Stimulated activated effector memory CD8-positive, alpha-beta T cell treated with anti-CD3 and anti-CD28 coated beads, Interleukin-12 subunit alpha, Interleukin-12 subunit beta, amount 100 ng/mL, for 72 hours (primary cell): ENCODE measurements at regions not wholly inside any gene's neighbourhood (a gene's known extent, or its start where the extent isn't known, plus 50 kb on each side); places are given as distances from the start of the nearest gene placed in this dataset.
A peak's percentile ranks its signal among the peaks of the same experiment; 100 is the strongest.
"Not testable (repeated sequence)": the region's sequence is repeated elsewhere in the genome, so short reads cannot be mapped to it uniquely, and the experiment has no call there.

ENCODE experiments used
- ATAC-seq: fragments of 150-1000 bp; cut with Tn5 transposase; 2 replicates; pipeline ENCODE4 v1.10.0; 2021
- DNase-seq, 2 donors: peaks; one replicate each; pipeline ENCODE4 v3.0.0; 2021 to 2022; ENCODE audit warnings: low spot score in 2 of 2
- H3K27ac Mint-ChIP-seq: one replicate; pipeline ENCODE4 v1.8.0; 2022; ENCODE audit warnings: mild to moderate bottlenecking, mixed read lengths
- H3K36me3 Mint-ChIP-seq: one replicate; pipeline ENCODE4 v1.8.0; 2022; ENCODE audit warnings: mild to moderate bottlenecking, mixed read lengths
- H3K4me1 Mint-ChIP-seq: one replicate; pipeline ENCODE4 v1.8.0; 2022; ENCODE audit warnings: mixed read lengths
- H3K4me3 Mint-ChIP-seq: one replicate; pipeline ENCODE4 v1.8.0; 2022; ENCODE audit warnings: mild to moderate bottlenecking, mixed read lengths
- H3K9me3 Mint-ChIP-seq: one replicate; pipeline ENCODE4 v1.8.0; 2022; ENCODE audit warnings: mixed read lengths

DNA sequence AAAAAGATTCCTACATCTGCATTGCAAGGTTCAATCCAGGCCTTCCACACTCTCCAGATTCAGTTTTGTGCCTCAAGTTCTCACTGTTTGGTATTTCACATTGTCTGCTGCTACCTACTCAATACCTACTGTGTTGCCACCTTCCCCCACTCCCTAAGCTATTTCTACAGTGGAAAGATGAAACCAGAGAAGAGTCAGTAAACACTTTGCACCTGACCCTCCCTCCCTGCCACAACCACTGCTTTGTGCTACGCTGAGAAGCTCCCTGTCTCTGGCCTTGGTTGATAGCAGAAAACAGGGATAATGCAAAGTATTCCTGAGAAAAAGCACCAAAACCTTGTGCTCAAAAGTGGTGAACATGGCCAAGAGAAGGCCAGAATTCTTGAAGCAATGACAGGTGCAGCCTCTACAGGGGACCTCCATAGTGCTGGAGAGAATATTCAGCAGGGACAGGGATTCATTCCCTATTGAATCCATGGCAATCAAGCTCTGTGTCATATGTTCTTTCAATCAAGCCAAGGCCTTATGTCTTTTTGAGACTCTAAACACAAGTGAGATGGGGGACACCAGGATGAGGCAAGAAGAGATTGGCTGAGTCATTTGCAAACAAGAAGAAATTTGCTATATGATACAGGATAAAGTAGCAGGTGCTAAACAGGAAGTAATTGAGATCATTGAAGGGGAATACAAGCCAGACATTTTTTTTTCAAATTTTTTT is 83.5 kb upstream of the LIPC start:
- ATAC-seq (peak; percentile 80), DNase-seq (no peak)
- no peak overlapping the region for H3K4me3 Mint-ChIP-seq
- H3K4me1 Mint-ChIP-seq = no peaks in the 10 kb centered on the region
- no peaks in the 10 kb centered on the region for H3K36me3 Mint-ChIP-seq
- no peak overlapping the region for H3K27ac Mint-ChIP-seq
- H3K9me3 Mint-ChIP-seq = no peaks in the 10 kb centered on the region

DNA sequence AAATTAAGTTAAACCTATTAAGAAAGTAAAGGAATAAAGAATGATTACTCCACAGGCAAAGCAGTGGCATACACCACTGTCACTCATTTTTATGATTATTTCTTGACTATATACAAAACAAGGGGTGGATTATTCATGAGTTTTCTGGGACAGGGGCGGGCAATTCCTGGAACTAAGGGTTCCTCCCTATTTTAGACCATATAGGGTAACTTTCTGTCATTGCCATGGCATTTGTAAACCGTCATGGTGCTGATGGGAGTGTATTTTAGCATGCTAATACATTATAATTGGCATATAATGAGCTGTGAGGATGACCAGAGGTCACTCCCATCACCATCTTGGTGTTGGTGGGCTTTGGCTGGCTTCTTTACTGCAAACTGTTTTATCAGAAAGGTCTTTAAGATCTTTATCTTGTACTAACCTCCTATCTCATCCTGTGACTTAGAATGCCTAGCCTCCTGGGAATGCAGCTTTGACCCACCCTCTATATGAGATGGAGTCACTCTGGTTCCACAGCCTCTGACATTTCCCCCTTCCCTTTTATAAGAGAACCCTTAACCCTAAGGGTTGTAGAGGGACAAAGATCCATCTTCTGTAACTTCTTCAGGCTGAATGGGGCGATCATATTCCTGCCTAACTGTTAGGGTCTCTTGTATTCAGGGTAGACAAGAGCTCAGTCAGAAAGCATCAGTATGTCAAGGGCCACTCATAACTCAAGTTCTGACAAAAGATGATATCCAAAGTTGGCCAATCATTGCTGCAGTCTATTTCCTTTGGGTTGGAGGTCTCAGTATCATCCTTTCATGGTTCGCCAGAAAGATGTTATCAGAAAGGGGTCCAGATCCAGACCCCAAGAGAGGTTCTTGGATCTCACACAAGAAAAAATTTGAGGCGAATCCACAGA is 79.5 kb upstream of the LIPC start:
- no peaks in the 10 kb centered on the region for H3K36me3 Mint-ChIP-seq
- peaks cover 2% of the 10 kb centered on the region for H3K4me1 Mint-ChIP-seq
- H3K4me3 Mint-ChIP-seq = no peak overlapping the region
- ATAC-seq (peak; percentile 64), DNase-seq (no peak)
- H3K9me3 Mint-ChIP-seq = no peaks in the 10 kb centered on the region
- H3K27ac Mint-ChIP-seq = no peak overlapping the region

DNA sequence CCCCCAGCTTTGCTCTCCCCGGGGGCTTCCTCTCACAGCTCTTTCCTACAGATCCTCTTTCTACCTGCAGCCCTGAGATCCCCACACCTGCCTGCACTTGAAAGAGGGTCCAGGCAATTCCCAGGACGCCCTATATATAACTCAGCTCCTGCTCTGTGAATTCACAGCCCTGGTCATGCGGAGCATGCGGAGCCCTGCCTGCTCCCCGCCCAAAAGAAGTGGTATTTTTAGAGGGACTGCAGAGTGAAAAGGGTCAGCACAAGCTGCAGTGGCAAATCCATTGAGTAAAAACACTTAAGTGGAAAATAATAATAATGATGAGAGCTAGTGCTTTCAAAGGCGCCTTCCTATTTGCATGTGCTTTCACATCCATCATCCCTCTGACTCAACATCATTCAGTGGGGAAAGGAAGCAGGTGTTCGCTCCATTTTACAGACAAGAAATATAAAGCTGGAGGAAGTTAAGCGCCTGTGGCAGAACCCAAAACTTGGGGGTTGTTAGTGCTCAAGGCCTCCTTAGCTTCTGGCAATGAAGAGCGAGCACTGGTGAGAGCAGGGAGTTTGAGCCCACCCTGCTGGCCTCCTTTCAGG is 76.3 kb upstream of the LIPC start:
- Mint-ChIP-seq H3K9me3 (no peaks in the 10 kb centered on the region), H3K4me1 (peaks cover 13% of the 10 kb centered on the region), H3K4me3 (no peak overlapping the region), H3K36me3 (no peaks in the 10 kb centered on the region), H3K27ac (peak overlapping the region; percentile 80)
- DNase-seq (no peak), ATAC-seq (no peak)

DNA sequence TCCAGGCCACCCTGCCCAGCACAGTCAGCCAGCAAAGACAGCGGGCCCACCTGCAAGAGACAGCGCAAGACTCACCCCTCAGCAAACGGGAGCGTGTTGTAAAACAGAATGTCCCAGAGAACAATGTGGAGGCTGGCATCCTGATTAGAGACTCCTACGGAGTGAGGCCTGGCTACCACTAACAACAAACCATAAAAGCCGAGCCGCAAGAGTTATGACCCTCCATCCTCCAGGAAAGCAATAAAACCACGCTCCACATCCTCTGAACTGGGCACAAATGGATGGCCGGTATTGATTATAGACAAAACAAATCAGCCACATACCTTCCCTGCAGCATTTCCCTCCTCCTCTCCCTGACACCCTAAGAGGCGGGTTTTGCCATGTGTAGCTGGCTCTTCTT is 75.8 kb upstream of the LIPC start:
- ATAC-seq = no peak
- Mint-ChIP-seq H3K9me3 (no peaks in the 10 kb centered on the region), H3K4me3 (no peak overlapping the region), H3K36me3 (no peaks in the 10 kb centered on the region), H3K4me1 (peaks cover 13% of the 10 kb centered on the region), H3K27ac (no peak overlapping the region)
- no peak for DNase-seq

DNA sequence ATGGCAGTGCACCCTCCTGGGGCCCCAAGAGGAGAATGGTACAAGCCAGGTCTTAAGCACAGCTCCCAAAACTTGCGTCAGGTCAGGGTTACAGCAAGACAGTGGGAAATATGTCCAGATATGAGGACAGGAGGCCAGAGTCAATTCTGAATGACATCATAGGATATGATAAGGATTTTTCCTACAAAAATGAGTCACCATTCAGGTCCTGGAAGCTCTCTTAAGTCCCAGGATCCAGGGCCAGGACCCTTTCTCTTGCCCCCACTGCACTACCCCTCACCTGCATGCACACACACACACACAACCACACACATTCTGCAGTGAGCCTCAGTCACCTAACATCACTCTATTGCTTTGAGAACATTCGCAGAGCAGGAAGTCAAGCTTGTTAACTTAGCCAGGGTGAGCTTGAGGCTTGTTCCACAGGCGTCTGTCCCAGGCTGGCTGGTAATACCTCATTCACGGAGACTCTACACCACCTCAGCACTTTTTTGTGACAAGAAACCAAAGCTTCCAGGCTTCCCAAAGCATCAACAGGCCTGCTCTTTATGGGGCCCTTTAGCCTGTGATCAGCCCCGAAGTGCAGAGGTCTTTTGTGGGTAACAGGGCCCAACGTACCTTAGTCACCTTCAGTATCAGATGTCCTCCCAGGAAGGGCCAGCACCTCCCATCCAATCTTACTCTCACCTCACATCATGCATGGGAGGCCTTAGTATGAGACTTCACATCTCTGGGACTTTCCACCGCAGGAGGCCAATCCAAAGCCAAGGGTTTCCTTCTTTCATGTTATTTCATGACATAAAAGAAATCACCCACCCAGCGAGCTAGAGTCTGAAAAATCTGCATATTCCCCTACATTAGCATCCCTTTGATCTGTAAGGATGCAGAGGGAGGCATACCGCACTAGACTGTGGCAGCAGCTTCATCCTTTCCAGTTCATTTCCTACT is 74.0 kb upstream of the LIPC start:
- Mint-ChIP-seq H3K4me3 (no peak overlapping the region), H3K27ac (peak overlapping the region; percentile 18), H3K9me3 (no peaks in the 10 kb centered on the region), H3K36me3 (no peaks in the 10 kb centered on the region), H3K4me1 (peaks cover 18% of the 10 kb centered on the region)
- ATAC-seq (peak; percentile 55), DNase-seq (no peak)

DNA sequence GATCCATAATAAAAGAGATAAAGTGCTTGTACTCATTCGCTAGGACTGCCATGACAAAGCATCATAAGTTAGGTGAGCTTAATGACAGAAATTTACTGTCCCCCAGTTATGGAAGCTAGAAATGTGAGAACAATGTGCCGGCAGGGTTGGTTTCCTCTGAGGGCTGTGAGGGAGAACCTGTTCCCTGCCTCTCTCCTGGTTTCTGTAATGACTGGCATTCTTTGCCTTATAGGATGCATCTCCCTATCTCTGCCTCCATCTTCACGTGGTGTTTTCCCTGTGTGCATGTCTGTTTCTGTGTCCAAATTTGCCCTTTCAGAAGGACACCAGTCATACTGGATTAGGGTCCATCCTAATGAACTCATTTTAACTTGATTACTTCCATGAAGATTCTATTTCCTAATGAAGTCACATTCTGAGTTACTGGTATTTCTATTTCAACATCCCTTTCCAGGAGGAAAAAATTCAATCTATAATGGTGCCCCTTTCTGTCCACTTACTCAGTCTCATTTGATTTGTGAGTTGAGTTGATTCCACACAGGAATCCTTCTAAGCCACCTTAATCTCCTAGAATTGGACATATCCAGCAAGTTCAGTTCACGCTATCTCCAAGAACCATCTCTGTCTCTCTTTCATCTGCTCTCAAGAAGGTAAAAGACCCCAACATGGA is 71.2 kb upstream of the LIPC start:
- Mint-ChIP-seq H3K4me3 (no peak overlapping the region), H3K27ac (peak overlapping the region; percentile 37), H3K9me3 (peaks cover 1% of the 10 kb centered on the region), H3K4me1 (peaks cover 18% of the 10 kb centered on the region), H3K36me3 (no peaks in the 10 kb centered on the region)
- no peak for ATAC-seq
- DNase-seq = no peak

DNA sequence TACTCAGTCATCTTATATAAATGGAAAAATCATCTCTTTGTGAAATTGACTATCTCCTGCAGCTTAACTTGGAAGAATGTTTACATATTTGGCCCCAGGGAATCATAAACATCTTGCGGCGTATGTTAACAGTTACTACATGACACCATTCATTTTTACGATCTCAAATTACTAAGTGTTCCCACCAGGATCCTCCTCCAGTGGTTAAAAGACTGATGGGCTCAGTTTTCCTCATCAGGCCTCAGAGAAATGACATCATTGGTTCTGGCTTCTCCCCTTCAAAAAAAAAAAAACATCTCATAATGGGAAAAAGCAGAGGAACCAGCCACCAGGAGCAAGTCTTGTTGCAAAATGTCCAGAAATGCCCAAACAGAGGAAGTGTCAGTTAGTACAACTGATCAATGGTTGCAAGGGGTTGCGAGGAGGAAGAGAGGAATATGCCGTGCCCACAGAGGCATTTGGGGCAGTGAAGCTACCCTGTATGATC is 70.5 kb upstream of the LIPC start:
- no peaks in the 10 kb centered on the region for H3K36me3 Mint-ChIP-seq
- no peak overlapping the region for H3K4me3 Mint-ChIP-seq
- peak overlapping the region; percentile 37 for H3K27ac Mint-ChIP-seq
- peaks cover 3% of the 10 kb centered on the region for H3K9me3 Mint-ChIP-seq
- DNase-seq (no peak), ATAC-seq (no peak)
- peaks cover 18% of the 10 kb centered on the region for H3K4me1 Mint-ChIP-seq

DNA sequence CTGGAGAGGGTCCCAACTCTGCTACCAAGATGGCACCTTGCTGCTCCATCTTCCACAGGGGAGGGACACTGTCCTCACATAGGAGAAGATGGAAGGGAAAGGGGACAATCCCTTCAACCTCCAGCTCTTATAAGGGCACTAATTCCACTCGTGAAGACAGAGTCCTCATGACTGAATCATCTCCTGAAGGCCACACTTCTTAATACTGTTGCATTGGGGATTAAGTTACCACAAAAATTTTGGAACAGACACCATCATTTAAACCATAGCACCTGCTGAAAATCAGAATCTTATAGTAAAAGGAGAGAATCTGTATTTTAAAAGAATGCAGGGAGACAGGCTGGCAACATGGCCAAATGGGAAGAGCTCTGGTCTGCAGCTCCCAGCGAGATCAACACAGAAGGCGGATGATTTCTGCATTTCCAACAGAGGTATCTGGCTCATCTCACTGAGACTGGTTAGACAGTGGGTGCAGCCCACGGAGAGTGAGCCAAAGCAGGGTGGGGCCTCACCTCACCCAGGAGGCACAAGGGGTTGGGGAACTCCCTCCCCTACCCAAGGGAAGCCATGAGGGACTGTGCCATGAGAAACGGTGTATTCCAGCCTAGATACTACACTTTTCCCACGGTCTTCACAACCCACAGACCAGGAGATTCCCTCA is 69.4 kb upstream of the LIPC start:
- Mint-ChIP-seq H3K36me3 (no peaks in the 10 kb centered on the region), H3K4me1 (peaks cover 15% of the 10 kb centered on the region), H3K27ac (peak overlapping the region; percentile 55), H3K9me3 (peaks cover 3% of the 10 kb centered on the region), H3K4me3 (no peak overlapping the region)
- DNase-seq (no peak), ATAC-seq (no peak)

DNA sequence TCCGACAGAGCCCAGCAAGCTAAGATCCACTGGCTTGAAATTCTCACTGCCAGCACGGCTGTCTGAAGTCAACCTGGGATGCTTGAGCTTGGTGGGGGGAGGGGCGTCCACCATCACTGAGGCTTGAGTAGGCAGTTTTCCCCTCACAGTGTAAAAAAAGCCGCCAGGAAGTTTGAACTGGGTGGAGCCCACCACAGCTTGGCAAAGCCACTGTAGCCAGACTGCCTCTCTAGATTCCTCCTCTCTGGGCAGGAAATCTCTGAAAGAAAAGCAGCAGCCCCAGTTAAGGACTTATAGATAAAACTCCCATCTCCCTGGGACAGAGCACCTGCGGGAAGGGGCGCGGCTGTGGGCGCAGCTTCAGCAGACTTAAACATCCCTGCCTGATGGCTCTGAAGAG is 68.7 kb upstream of the LIPC start:
- H3K27ac Mint-ChIP-seq, H3K36me3 Mint-ChIP-seq, H3K4me1 Mint-ChIP-seq, H3K4me3 Mint-ChIP-seq, H3K9me3 Mint-ChIP-seq, DNase-seq, ATAC-seq: not testable (repeated sequence)

DNA sequence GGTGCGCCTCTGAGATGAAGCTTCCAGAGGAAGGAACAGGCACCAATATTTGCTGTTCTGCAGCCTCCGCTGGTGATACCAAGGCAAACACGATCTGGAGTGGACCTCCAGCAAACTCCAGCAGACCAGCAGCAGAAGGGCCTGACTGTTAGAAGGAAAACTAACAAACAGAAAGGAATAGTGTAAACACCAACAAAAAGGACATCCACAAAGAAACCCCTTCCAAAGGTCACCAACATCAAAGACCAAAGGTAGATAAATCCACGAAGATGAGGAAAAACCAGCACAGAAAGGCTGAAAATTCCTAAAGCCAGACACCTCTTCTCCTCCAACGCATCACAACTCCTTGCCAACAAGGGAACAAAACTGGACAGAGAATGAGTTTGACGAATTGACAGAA is 68.1 kb upstream of the LIPC start:
- H3K36me3 Mint-ChIP-seq, H3K9me3 Mint-ChIP-seq, DNase-seq, ATAC-seq, H3K27ac Mint-ChIP-seq, H3K4me3 Mint-ChIP-seq, H3K4me1 Mint-ChIP-seq: not testable (repeated sequence)

DNA sequence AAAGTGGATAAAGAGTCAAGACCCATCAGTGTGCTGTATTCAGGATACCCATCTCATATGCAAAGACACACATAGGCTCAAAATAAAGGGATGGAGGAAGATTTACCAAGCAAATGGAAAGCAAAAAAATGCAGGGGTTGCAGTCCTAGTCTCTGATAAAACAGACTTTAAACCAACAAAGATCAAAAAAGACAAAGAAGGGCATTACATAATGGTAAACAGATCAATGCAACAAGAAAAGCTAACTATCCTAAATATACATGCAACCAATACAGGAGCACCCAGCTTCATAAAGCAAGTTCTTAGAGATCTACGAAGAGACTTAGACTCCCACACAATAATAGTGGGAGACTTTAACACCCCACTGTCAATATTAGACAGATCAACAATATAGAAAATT is 66.7 kb upstream of the LIPC start:
- H3K4me1 Mint-ChIP-seq = peaks cover 15% of the 10 kb centered on the region
- not testable (repeated sequence) for H3K9me3 Mint-ChIP-seq, H3K36me3 Mint-ChIP-seq, H3K27ac Mint-ChIP-seq, DNase-seq, H3K4me3 Mint-ChIP-seq, ATAC-seq

DNA sequence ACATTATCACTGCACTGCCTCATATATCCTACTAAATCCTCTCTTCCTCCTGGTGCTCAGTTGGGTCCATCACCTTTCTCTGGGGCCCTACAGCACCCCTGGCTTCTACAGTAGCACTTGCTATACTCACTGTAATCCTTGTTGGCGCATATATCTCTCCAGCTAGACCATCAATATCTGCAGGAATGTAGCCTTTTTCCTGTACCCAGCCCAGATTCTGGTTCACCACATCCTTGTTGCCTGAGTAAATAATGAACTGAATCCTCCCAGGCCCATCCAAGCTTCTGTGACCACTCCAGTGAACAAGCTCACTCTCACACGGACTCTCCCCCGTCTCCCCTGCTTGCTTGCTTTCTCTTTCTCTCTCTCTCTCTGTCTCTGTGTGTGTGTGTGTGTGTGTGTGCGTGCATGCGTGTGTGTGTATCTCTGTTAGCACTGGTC is 62.5 kb upstream of the LIPC start:
- ATAC-seq = peak; percentile 37
- Mint-ChIP-seq H3K4me3 (peak overlapping the region; percentile 34), H3K9me3 (peaks cover 3% of the 10 kb centered on the region), H3K36me3 (no peaks in the 10 kb centered on the region), H3K4me1 (peaks cover 10% of the 10 kb centered on the region), H3K27ac (peak overlapping the region; percentile 4)
- no peak for DNase-seq

DNA sequence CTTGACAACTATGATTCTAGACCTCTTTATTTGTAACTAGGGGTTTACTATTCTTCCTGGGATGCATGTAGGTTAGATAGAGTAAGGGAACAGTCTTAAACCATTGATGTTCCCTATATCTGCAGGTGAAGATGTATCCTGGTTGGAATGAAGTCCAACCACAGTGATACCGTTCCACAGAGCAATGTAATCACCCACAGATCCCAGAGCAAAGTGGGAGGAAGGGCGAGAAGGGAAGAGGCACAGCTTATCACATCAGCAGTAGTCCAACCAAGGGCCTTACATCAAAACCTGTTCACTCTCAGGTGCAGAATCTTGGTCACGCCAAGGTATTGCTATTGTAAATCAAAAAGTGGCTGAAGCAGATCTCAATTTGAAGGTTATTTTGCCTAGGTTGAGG is 61.8 kb upstream of the LIPC start:
- peak overlapping the region; percentile 27 for H3K27ac Mint-ChIP-seq
- H3K4me1 Mint-ChIP-seq = peaks cover 10% of the 10 kb centered on the region
- H3K9me3 Mint-ChIP-seq = peaks cover 3% of the 10 kb centered on the region
- H3K4me3 Mint-ChIP-seq = peak overlapping the region; percentile 34
- DNase-seq (no peak), ATAC-seq (no peak)
- no peaks in the 10 kb centered on the region for H3K36me3 Mint-ChIP-seq

DNA sequence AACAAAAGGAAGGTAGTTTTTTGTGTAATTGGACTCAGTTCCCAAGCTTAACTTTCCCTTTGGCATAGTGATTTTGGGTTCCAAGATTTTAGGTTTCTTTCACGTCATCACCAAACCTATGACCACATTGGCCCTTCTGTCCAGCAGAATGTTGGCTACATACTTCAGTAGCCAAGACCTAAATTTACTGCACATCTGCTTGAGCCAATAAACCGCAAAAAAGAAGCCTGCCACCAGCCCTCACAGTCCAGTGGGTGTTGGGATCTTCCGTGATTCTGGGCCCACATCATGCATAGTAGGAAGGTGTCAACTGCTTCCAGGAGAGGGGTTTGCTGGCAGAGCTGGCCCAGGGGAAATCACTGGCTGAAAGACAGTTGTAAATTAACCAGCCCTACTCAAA is 57.6 kb upstream of the LIPC start:
- ATAC-seq (no peak), DNase-seq (no peak)
- Mint-ChIP-seq H3K27ac (no peak overlapping the region), H3K9me3 (peaks cover 7% of the 10 kb centered on the region), H3K36me3 (no peaks in the 10 kb centered on the region), H3K4me3 (no peak overlapping the region), H3K4me1 (peaks cover 16% of the 10 kb centered on the region)
